ENCODE measurements at regions not wholly inside any gene's neighbourhood (a gene's known extent, or its start where the extent isn't known, plus 50 kb on each side); places are given as distances from the start of the nearest gene placed in this dataset.
A peak's percentile ranks its signal among the peaks of the same experiment; 100 is the strongest.

- Histone ChIP-seq H3K9me3 (ENCODE audit: control insufficient read depth in 1 of 2, insufficient read depth in 1 of 2, low read depth in 1 of 2, low read length in 2 of 2) (no peaks in the 10 kb centered on the region), H3K4me1 (ENCODE audit: control insufficient read depth in 1 of 2, insufficient read depth in 2 of 2, low read length in 2 of 2) (peaks cover 19 to 62% of the 10 kb centered on the region in 2 experiments), H3K9me2 (ENCODE audit: insufficient read depth) (no peaks in the 10 kb centered on the region), H3K4me3 (replicated peaks in 1 of 2; ENCODE audit: low read depth in 1 of 2, low read length in 2 of 2) (no peak overlapping the region), H4K20me1 (ENCODE audit: insufficient read depth) (no peaks in the 10 kb centered on the region), H3K36me3 (ENCODE audit: control insufficient read depth in 1 of 2, insufficient read depth in 2 of 2, low read length in 2 of 2) (peaks cover 0 to 50% of the 10 kb centered on the region in 2 experiments; a peak in 2 of 4 replicates), H2AFZ (ENCODE audit: low read depth, low read length, poor library complexity, severe bottlenecking) (no peak overlapping the region), H3K27me3 (ENCODE audit: insufficient read depth, low read length) (no peaks in the 10 kb centered on the region), H3K4me2 (ENCODE audit: low read length) (no peak overlapping the region), H3K27ac (ENCODE audit: low read depth, low read length) (peak overlapping the region; percentile 10), H3K79me2 (ENCODE audit: insufficient read depth, low read length) (peaks cover 2% of the 10 kb centered on the region), H3K9ac (ENCODE audit: low read length) (no peak overlapping the region)
- ChIA-PET POLR2A (no interaction called here), RAD21 (ENCODE audit: low non-redundant PET in 1 of 2, low total read pairs in 2 of 2, uncharacterized antibody in 2 of 2, unreplicated experiment in 2 of 2) (no interaction called here), CTCF (no interaction called here)
- intact Hi-C loops (cut with micrococcal nuclease): no loop called here
- ATAC-seq (0 out of 2 replicates have a peak, but pooled peaks have one; percentile 6), DNase-seq (ENCODE audit: low read depth, low spot score) (no peak)
- no peak for TF ChIP-seq TCF7L2 (IDR thresholded peaks at IDR 0.05; ENCODE audit: borderline replicate concordance, extremely low read depth, insufficient read depth, insufficient read length)
- peak; percentile 37; the same call in 1 of the 2 replicates for TF ChIP-seq POLR2AphosphoS5 (IDR thresholded peaks at IDR 0.05; ENCODE audit: low read depth, low read length)
- no TSS peak for BruUV-seq (replicated peaks)
Observed at GRCh38 chr7:130867039-130867438, 133.0 kb upstream of the KLF14 start.

GRCh38 chr7:130867581-130868136 is 133.7 kb upstream of the KLF14 start:
- Histone ChIP-seq H3K4me3 (replicated peaks in 1 of 2; ENCODE audit: low read depth in 1 of 2, low read length in 2 of 2) (no peak overlapping the region), H3K4me1 (ENCODE audit: control insufficient read depth in 1 of 2, insufficient read depth in 2 of 2, low read length in 2 of 2) (peaks cover 21 to 68% of the 10 kb centered on the region in 2 experiments), H3K79me2 (ENCODE audit: insufficient read depth, low read length) (peaks cover 2% of the 10 kb centered on the region), H3K9me2 (ENCODE audit: insufficient read depth) (no peaks in the 10 kb centered on the region), H3K27ac (ENCODE audit: low read depth, low read length) (peak overlapping the region; percentile 10), H3K4me2 (ENCODE audit: low read length) (no peak overlapping the region), H3K27me3 (ENCODE audit: insufficient read depth, low read length) (no peaks in the 10 kb centered on the region), H3K36me3 (ENCODE audit: control insufficient read depth in 1 of 2, insufficient read depth in 2 of 2, low read length in 2 of 2) (peaks cover 0 to 50% of the 10 kb centered on the region in 2 experiments; a peak in 2 of 4 replicates), H3K9me3 (ENCODE audit: control insufficient read depth in 1 of 2, insufficient read depth in 1 of 2, low read depth in 1 of 2, low read length in 2 of 2) (no peaks in the 10 kb centered on the region), H2AFZ (ENCODE audit: low read depth, low read length, poor library complexity, severe bottlenecking) (no peak overlapping the region), H4K20me1 (ENCODE audit: insufficient read depth) (no peaks in the 10 kb centered on the region), H3K9ac (ENCODE audit: low read length) (no peak overlapping the region)
- RAD21 ChIA-PET (ENCODE audit: low non-redundant PET in 1 of 2, low total read pairs in 2 of 2, uncharacterized antibody in 2 of 2, unreplicated experiment in 2 of 2): no interaction called here
- POLR2A ChIA-PET: interaction anchor here (0.8 kb wide), 1 partner anchor 10 kb away, joined by 3 read pairs; no protein-coding TSS in a partner anchor
- intact Hi-C loops (cut with micrococcal nuclease): no loop called here
- ATAC-seq (no peak), DNase-seq (ENCODE audit: low read depth, low spot score) (no peak)
- CTCF ChIA-PET: no interaction called here
- TF ChIP-seq POLR2A (IDR thresholded peaks at IDR 0.05; ENCODE audit: borderline replicate concordance, extremely low read depth, insufficient read depth, insufficient read length) (no peak), POLR2AphosphoS5 (IDR thresholded peaks at IDR 0.05; ENCODE audit: low read depth, low read length) (peak; percentile 32; the same call in 1 of the 2 replicates), JUND (IDR thresholded peaks at IDR 0.05) (no peak), REST (IDR thresholded peaks at IDR 0.05; ENCODE audit: low read depth) (no peak), EZH2phosphoT487 (IDR thresholded peaks at IDR 0.05; ENCODE audit: borderline replicate concordance) (no peak), EZH2 (IDR thresholded peaks at IDR 0.05) (no peak), SIN3A (IDR thresholded peaks at IDR 0.05; ENCODE audit: low read depth) (no peak), MAX (IDR thresholded peaks at IDR 0.05) (0 out of 2 replicates have a peak, but pooled peaks have one; percentile 6)
- TSS peak; percentile 4 for BruUV-seq (replicated peaks)
